IPS DF 4.7 (cell line): ENCODE measurements at regions not wholly inside any gene's neighbourhood (a gene's known extent, or its start where the extent isn't known, plus 50 kb on each side); places are given as distances from the start of the nearest gene placed in this dataset.
"Not testable (repeated sequence)": the region's sequence is repeated elsewhere in the genome, so short reads cannot be mapped to it uniquely, and the experiment has no call there.

Source experiments
- DNase-seq: peaks from one replicate; pipeline ENCODE4 v3.0.0-alpha.2; 2013; ENCODE audit warnings: low spot score; ENCODE audit errors: extremely low read depth

DNA sequence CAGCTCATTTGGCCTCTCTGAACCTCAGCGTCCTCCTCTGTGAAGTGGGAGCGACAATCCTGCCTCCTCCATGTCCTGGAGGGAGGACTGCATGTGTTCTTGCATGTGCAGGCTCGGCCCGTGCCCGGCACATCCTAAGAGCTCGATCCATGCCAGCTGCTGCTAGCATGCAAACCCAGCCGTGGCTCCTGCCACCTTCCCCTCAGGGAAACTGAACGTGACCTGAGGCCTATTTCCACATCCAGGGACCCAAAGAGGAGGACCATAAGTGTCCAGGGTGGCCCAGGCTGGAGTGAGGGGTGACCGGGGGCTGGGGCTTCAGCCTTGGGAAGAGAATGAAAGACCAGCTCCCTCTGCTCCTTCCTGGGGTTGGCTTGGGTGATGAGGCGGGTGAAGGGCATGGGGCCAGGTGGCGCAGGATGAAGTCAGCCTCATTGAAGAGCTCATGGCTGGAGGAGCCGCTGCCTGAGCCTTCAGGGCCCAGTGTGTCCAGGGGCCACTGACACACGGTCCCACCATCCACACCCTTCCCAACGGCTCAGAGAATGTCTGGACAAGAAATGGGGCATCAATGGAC is 115.7 kb upstream of the AKAP13 start:
- not testable (repeated sequence) for DNase-seq

DNA sequence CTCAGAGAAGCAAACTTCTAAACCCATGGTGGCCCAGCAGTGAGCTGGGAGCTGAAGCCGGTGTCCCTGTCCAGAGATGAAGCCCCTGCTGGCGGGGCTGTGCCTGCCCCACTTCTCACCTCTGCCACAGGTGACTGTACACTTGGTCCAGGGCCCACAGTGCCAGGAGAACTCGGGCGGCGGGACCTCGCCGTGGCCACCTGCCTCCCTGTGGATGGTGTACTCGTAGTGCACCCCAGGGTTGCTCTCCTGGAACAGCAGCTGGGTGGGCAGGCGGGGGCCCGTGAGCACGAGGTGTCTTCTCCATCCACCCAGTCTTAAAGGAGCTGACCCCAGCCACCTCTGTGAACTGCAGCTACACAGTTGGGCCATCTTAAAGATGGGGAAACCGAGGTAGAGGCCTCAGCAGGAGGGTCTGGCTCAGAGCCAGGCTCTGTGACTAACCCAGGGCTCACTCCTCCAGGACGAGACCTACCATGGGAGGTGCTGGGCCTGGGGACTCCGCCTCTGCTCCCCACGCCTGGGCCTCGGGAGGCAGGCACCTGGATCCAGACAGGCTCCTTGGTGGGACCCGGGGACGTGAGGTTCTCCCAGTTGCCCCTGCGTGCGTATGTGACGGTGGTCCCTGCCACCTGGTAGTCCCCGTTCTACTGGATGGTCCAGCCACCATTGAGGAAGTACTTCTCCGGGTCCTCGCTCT is 113.1 kb upstream of the AKAP13 start:
- not testable (repeated sequence) for DNase-seq

DNA sequence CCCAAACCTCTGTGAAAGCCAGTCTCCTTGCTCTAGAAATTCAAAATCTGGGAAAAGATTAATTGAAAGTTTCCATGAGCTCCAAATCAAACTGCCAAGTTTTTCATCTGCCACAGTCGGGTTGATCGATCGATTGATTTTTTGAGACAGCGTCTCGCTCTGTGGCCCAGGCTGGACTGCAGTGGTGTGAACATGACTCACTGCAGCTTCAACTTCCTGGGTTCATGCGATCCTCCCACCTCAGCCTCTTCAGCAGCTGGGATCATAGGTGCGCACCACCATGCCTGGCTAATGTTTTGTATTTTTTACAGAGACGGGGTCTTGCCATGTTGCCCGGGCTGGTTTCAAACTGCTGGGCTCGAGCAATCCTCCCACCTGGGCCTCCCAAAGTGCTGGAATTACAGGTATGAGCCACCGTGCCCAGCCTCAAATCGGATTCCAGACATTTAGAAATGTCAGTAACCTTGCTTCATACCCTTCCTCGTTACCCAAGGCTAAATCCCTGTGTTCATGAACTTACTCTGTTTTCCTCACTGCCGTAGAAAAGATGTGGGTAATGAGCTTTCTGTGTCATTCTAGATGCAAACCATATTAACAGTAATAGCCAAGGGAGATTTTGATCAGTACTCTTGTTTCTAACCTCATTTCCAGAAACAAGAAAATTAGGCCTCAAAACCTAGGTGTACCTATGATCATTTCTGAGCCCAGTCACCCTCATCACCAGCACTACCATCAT is 105.9 kb upstream of the AKAP13 start:
- DNase-seq, result no peak

- DNase-seq, result no peak
These were observed 103.9 kb upstream of the AKAP13 start for GRCh38 chr15:85276508-85276907.

DNA sequence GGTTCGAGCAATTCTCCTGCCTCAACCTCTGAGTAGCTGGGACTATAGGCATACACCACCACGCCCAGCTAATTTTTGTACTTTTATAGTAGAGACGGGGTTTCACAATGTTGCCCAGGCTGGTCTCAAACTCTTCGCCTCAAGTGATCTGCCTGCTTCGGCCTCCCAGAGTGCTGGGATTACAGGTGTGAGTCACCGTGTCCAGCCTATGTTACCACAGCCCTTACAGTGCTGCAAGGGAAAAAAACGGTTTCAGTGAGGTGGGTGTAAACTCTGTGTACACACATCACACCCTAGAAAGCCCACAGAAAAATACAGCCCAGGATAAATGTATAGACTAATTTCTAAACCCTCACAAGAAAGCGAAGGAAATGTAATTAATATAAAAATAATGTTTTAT is 103.5 kb upstream of the AKAP13 start:
- no peak for DNase-seq

GRCh38 chr15:85277847-85278370 is 102.5 kb upstream of the AKAP13 start:
- DNase-seq, result no peak

- DNase-seq, result no peak
These were observed 100.2 kb upstream of the AKAP13 start for GRCh38 chr15:85280203-85280602.

DNA sequence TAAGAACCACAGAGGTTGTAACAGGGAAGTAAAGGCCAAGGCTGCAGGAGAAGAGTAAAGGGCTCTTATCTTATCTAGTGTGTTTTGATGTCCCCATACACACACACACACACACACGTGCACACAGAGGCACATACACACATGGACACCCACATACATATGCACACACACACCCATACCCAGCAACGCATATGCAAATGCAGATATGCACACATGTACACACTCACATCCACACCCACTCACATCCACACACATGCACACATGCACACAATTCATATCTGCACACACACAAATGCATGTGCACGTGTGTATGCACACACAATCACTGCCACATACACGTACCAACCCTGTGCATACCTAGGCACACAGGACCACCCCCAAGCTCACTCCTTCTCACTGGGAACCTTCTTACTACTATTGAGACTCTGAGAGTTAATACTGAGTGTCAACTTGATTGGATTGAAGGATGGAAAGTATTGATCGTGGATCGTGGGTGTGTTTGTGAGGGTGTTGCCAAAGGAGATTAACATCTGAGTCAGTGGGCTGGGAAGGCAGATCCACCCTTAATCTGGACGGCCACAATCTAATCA is 99.0 kb upstream of the AKAP13 start:
- no peak for DNase-seq

GRCh38 chr15:85282504-85283115 is 97.8 kb upstream of the AKAP13 start:
- no peak for DNase-seq

DNA sequence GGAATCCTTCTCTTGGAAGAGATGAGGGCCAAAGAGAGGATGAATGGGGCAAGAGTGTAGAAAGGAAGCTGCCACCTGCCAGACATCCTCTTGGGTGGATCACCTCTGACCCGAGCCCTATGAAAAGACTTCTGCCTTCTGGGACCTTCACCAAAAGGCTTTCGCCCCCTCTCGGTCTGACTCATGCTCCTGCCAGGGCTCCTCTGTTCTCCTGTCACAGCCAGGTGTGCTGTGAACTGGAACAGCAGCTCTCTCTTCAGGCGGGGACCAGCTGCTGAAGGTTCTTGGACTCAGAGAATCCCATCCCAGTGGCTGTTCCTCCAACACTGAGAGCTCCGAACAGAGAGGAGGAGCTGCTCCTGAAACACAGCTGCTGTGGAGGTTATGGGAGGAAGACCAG is 96.6 kb upstream of the AKAP13 start:
- DNase-seq, result not testable (repeated sequence)

- no peak for DNase-seq
These were observed 95.9 kb upstream of the AKAP13 start for GRCh38 chr15:85284497-85284896.

DNA sequence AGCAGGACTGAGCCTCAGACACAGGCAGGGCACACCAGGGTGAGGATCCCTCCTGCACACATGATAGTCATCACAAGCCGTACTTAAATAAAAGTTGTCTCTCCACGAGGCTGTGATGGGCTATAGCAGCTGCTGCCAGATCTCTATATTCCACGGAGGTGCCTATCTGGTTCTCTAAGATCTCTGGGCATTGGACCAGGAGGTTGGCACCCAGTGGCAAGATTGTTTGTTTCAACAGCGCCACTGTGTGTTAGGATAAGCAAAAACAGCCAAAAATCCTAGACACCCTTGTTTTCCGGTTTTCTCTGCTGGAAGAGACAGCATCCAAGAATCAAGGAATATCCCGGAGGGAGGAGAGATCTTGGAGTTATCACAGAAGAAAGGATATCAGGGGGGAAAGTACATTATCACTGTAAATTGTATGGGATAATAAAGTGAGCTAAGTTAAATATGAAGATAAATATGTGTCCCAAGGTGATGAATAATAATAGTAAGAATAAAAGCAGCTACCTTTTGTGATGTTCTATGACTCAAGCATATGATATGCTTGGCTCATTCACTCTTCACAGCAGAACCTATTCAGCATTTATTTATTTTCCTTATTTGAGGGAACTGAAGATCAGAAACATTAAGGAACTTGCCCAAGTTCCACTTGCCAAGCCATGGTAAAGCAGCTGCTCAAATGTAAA is 90.6 kb upstream of the AKAP13 start:
- no peak for DNase-seq

GRCh38 chr15:85292583-85292982 is 87.8 kb upstream of the AKAP13 start:
- not testable (repeated sequence) for DNase-seq

DNA sequence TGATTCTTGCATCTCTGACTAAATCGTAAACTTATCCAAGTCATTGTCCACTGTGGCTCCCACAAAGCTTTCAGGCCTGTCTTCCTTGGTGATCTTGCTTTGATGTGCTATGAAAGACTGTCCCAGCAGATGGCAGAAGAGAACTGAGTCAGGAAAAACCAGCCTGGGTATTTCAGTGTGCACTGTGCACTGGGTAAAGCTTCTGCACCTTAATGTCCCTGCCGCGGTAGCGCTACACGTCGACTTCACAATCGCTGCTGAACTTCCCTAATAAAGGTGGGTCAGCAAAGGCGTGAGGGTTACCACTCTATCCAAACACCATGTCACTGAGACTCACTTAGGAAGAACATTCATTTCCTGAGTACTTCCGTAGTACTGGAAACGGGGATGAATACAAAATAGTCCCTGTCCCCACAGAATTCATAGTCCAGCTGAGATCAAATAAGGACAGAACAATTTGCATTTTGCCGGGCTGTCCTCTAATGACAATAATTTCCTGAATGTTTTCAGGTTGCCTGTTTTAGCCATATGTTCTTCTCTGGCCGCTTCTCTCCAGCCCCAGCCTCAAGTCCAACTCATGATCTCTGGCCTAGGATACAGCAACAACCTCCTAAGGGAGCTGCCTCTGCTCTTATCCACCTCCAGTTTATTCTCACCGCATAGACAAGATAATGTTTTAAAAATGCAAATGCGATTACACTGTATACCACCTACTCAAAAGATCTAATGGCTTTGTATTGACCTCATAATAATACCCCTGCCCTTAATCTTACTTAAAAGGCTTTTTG is 83.6 kb upstream of the AKAP13 start:
- DNase-seq, result peak; percentile 41

DNA sequence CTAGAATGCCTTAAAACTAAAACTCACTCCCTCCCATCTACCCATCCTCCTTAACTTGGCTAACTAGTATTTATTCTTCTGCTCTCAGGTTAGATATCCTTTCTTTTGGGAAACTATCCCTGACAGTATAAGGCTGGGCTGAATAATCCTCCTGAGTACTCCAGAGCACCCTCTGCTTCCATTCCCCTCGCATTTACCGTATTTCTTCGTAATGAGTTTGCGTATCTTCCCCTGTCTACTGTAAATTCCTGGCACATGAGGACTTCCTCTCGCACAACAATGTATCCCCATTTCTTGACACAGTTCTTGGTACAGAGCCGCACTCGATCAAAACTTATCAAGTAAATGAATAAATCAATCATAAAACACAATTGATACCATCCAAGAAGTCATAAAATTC is 82.9 kb upstream of the AKAP13 start:
- DNase-seq, result no peak

- DNase-seq, result no peak
These were observed 82.0 kb upstream of the AKAP13 start for GRCh38 chr15:85298366-85298765.

DNA sequence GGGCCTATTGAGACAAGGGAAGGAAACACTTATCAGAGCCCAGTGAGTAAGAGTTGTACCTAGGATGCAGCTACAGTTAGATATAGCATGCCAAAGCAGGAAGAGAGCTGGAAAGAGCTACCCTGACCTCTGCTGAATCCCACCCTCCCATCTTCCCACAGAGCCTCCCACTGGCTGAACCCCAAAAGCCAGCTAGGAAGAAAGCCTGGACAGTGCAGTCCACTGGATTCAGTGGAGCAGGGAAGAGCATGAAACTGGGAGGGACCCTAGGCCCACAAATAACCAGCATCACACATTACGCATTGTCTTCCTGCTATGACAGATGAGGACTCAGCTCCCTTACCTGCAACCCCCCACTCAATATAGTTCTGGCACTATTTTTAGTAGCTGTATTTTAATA is 81.5 kb upstream of the AKAP13 start:
- DNase-seq, result no peak

GRCh38 chr15:85302271-85302670 is 78.1 kb upstream of the AKAP13 start:
- no peak for DNase-seq

GRCh38 chr15:85305050-85305449 is 75.4 kb upstream of the AKAP13 start:
- no peak for DNase-seq
